Activated CD8-positive, alpha-beta T cell treated with anti-CD3 and anti-CD28 coated beads for 36 hours (primary cell): ENCODE measurements at regions not wholly inside any gene's neighbourhood (a gene's known extent, or its start where the extent isn't known, plus 50 kb on each side); places are given as distances from the start of the nearest gene placed in this dataset.

Source experiments
- ATAC-seq: fragments of 200-7000 bp; cut with Tn5 transposase; one replicate; pipeline ENCODE4 v1.10.0; 2021; ENCODE audit warnings: mild to moderate bottlenecking, moderate library complexity
- CTCF ChIA-PET: fragments of 350-600 bp; sonication (Branson Sonifier 250); formaldehyde crosslinking; loops from one replicate; lab custom pipeline; 2021; ENCODE audit warnings: antibody characterized with exemption; lab: Charles Lee
- POLR2A ChIA-PET: fragments of 350-600 bp; sonication (Branson Sonifier 250); formaldehyde crosslinking; loops from one replicate; lab custom pipeline; 2021; ENCODE audit warnings: antibody characterized with exemption; lab: Charles Lee
- DNase-seq: peaks from one replicate; pipeline ENCODE4 v3.0.0-alpha.2; 2020
- H3K27ac Mint-ChIP-seq: one replicate; pipeline ENCODE4 v1.8.0; 2021; ENCODE audit warnings: mild to moderate bottlenecking, mixed read lengths
- H3K27me3 Mint-ChIP-seq: one replicate; pipeline ENCODE4 v1.8.0; 2021; ENCODE audit warnings: mixed read lengths
- H3K36me3 Mint-ChIP-seq: one replicate; pipeline ENCODE4 v1.8.0; 2021; ENCODE audit warnings: low read depth, mixed read lengths
- H3K4me1 Mint-ChIP-seq: one replicate; pipeline ENCODE4 v1.8.0; 2021; ENCODE audit warnings: low read depth, mixed read lengths
- H3K4me3 Mint-ChIP-seq: one replicate; pipeline ENCODE4 v1.8.0; 2021; ENCODE audit warnings: mild to moderate bottlenecking, moderate library complexity, mixed read lengths
- H3K9me3 Mint-ChIP-seq: one replicate; pipeline ENCODE4 v1.8.0; 2021; ENCODE audit warnings: mixed read lengths
- intact Hi-C: fragments of 100-400 bp; cut with micrococcal nuclease; formaldehyde crosslinking; loops from one replicate; pipeline ENCODE4 v1.10.0; 2022
- TF ChIP-seq, protein P1 (sequence below): fragments of 200-600 bp; IDR thresholded peaks from one replicate; pipeline ENCODE4 v1.8.0; 2022; ENCODE audit warnings: antibody characterized with exemption, mild to moderate bottlenecking

DNA sequence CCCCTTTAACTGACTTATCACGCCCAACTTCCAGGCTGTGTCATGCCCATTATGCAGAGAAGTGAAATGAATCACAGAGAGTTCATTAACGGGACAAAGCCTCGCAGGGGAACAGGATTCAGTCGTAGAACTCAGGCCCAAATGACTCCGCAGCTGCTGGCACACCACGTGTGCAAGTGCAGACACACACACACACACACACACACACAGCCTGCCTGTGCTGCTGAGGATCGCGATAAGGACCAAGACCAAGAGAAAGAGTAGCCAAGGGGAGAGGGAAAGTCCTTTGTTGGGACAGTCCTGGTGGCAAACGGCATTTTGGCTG is 90.0 kb upstream of the TAF1B start:
- peak; percentile 82 for DNase-seq
- no peaks in the 10 kb centered on the region for H3K9me3 Mint-ChIP-seq

DNA sequence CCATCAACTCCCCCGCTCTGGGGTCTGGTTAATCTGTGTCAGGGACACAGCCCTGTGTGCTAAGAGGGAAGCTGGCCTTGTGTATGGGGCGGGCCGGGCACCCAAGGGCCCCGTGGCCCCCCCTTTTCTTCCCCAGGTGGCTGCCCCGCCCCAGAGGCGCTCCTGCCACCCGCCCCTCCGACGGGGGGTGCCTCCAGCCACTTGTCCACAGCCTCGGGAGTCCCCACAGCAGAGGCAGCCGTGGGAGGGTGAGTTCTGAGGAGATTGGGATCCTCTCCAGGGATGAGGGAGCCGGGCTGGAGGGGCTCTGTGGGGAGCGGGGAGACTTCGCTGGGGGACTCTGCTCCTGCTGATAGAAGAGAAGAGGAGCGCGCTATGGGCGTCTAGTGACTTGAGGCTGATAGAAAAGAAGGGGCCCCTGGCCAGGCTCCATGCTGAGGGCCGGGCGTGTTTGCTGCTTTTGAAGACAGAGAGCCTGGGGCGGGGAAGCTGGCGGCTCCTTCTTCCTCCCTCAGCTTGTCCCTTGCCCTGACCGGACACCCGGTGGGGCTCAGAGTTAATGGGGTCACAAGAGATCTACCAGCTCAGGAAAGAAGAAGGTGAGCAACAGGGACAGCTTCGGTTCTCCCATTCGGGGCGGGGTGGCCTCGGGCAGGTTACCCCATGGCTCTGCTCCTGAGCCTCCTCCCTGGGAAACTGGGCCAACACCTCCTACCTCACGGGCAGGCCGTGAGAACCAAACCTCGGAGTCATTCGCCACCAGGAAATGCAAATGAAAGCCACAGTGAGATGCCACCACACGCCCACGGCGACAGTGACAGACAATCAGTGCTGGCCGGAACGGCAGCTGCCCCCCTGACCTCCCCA is 89.4 kb upstream of the TAF1B start:
- peak overlapping the region; percentile 81 for H3K27ac Mint-ChIP-seq
- peaks cover 49% of the 10 kb centered on the region for H3K4me1 Mint-ChIP-seq
- H3K36me3 Mint-ChIP-seq, result no peaks in the 10 kb centered on the region
- TF ChIP-seq, protein P1, sequence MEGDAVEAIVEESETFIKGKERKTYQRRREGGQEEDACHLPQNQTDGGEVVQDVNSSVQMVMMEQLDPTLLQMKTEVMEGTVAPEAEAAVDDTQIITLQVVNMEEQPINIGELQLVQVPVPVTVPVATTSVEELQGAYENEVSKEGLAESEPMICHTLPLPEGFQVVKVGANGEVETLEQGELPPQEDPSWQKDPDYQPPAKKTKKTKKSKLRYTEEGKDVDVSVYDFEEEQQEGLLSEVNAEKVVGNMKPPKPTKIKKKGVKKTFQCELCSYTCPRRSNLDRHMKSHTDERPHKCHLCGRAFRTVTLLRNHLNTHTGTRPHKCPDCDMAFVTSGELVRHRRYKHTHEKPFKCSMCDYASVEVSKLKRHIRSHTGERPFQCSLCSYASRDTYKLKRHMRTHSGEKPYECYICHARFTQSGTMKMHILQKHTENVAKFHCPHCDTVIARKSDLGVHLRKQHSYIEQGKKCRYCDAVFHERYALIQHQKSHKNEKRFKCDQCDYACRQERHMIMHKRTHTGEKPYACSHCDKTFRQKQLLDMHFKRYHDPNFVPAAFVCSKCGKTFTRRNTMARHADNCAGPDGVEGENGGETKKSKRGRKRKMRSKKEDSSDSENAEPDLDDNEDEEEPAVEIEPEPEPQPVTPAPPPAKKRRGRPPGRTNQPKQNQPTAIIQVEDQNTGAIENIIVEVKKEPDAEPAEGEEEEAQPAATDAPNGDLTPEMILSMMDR, result no peak
- peak overlapping the region; percentile 32 for H3K4me3 Mint-ChIP-seq
- ChIA-PET CTCF (interaction anchor here (0.7 to 3.2 kb wide), 5 partner anchors 16 to 279 kb away, joined by 3 to 14 read pairs (median 3); partner anchors contain the start of gene YWHAQ), POLR2A (interaction anchor here (0.7 to 2.4 kb wide), 8 partner anchors 15 to 198 kb away, joined by 3 to 14 read pairs (median 4); partner anchors contain the start of genes ADAM17 and YWHAQ)
- intact Hi-C loops, result no loop called here
- DNase-seq (peak; percentile 77), ATAC-seq (peak; percentile 7)
- peaks cover 35% of the 10 kb centered on the region for H3K27me3 Mint-ChIP-seq
- no peaks in the 10 kb centered on the region for H3K9me3 Mint-ChIP-seq

More for the DNA sequence above, 90.0 kb upstream of the TAF1B start:
- H3K36me3 Mint-ChIP-seq, result no peaks in the 10 kb centered on the region
- POLR2A ChIA-PET, result interaction anchor here (0.8 to 2.4 kb wide), 9 partner anchors 15 to 279 kb away, joined by 3 to 14 read pairs (median 4); partner anchors contain the start of genes ADAM17 and YWHAQ
- H3K4me1 Mint-ChIP-seq, result peaks cover 54% of the 10 kb centered on the region
- CTCF ChIA-PET, result interaction anchor here (0.9 to 1.4 kb wide), 4 partner anchors 29 to 157 kb away, joined by 3 to 4 read pairs (median 3); partner anchors contain the start of gene YWHAQ
- H3K27me3 Mint-ChIP-seq, result peaks cover 28% of the 10 kb centered on the region
- TF ChIP-seq, protein P1, result no peak
- intact Hi-C loops, result no loop called here
- H3K27ac Mint-ChIP-seq, result peak overlapping the region; percentile 81
- ATAC-seq, result peak; percentile 82
- H3K4me3 Mint-ChIP-seq, result peak overlapping the region; percentile 32

GRCh38 chr2:9754532-9754887 is 88.8 kb upstream of the TAF1B start:
- intact Hi-C loops, result no loop called here
- no peak for ATAC-seq
- H3K4me3 Mint-ChIP-seq, result peak overlapping the region; percentile 9
- H3K9me3 Mint-ChIP-seq, result no peaks in the 10 kb centered on the region
- TF ChIP-seq, protein P1, result no peak
- DNase-seq, result no peak
- H3K36me3 Mint-ChIP-seq, result no peaks in the 10 kb centered on the region
- peaks cover 37% of the 10 kb centered on the region for H3K27me3 Mint-ChIP-seq
- H3K4me1 Mint-ChIP-seq, result peaks cover 43% of the 10 kb centered on the region
- POLR2A ChIA-PET, result interaction anchor here (0.7 to 2.4 kb wide), 2 partner anchors 27 to 124 kb away, joined by 3 to 14 read pairs; partner anchors contain the start of gene YWHAQ
- CTCF ChIA-PET, result interaction anchor here (0.7 to 3.2 kb wide), 2 partner anchors 15 to 280 kb away, joined by 3 to 14 read pairs; no protein-coding TSS in a partner anchor
- no peak overlapping the region for H3K27ac Mint-ChIP-seq

DNA sequence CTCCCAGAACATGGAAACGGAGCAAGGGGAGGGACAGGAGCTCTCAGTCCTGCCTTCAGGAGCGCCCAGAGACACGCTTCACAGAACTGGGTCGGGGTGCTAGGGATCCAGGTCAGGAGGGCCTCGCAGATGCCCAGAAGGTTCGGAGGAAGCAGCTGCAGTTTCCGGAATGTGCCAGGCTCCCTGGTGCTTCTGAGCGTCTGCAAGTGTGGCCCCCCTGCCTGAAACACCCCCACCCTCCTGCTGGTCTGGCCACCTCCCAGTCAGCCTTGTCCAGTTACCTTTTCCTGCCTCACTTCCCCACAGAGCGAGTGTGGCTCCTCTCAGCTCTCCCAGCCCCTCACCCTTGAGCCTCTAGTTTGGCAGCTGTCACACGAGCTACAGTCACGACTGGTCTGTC is 88.3 kb upstream of the TAF1B start:
- no peak overlapping the region for H3K4me3 Mint-ChIP-seq
- intact Hi-C loops, result no loop called here
- DNase-seq (no peak), ATAC-seq (no peak)
- POLR2A ChIA-PET, result interaction anchor here (0.7 kb wide), 1 partner anchor 27 kb away, joined by 3 read pairs; no protein-coding TSS in a partner anchor
- peaks cover 43% of the 10 kb centered on the region for H3K4me1 Mint-ChIP-seq
- no peaks in the 10 kb centered on the region for H3K36me3 Mint-ChIP-seq
- peaks cover 37% of the 10 kb centered on the region for H3K27me3 Mint-ChIP-seq
- TF ChIP-seq, protein P1, result no peak
- CTCF ChIA-PET, result interaction anchor here (3.2 kb wide), 1 partner anchor 15 kb away, joined by 14 read pairs; no protein-coding TSS in a partner anchor
- no peaks in the 10 kb centered on the region for H3K9me3 Mint-ChIP-seq
- H3K27ac Mint-ChIP-seq, result no peak overlapping the region
